ELF-1 (cell line): ENCODE measurements at regions not wholly inside any gene's neighbourhood (a gene's known extent, or its start where the extent isn't known, plus 50 kb on each side); places are given as distances from the start of the nearest gene placed in this dataset.

Source experiments
- DNase-seq: peaks from one replicate; pipeline ENCODE4 v3.0.0-alpha.2; 2016; ENCODE audit warnings: low read depth, low spot score

DNA sequence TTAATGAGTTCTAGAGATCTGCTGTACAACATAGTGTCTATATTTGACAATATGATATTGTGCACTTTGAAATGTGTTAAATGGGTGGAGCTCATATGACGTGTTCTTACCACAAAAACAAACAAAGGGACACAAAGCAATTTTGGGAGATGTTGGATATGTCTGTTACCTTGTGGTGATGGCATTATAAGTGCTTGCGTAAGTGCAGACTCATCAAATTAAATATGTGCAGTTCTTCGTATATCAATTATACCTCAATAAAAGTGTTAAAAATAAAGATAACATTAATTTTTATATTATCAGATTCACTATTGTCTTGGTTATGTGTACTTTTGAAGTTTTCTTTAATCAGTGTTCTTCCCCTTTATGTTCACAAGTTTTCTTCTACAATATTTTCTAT, 372.9 kb upstream of the COBL start:
- DNase-seq = no peak

GRCh38 chr7:51685794-51686193, 369.2 kb upstream of the COBL start:
- no peak for DNase-seq

DNA sequence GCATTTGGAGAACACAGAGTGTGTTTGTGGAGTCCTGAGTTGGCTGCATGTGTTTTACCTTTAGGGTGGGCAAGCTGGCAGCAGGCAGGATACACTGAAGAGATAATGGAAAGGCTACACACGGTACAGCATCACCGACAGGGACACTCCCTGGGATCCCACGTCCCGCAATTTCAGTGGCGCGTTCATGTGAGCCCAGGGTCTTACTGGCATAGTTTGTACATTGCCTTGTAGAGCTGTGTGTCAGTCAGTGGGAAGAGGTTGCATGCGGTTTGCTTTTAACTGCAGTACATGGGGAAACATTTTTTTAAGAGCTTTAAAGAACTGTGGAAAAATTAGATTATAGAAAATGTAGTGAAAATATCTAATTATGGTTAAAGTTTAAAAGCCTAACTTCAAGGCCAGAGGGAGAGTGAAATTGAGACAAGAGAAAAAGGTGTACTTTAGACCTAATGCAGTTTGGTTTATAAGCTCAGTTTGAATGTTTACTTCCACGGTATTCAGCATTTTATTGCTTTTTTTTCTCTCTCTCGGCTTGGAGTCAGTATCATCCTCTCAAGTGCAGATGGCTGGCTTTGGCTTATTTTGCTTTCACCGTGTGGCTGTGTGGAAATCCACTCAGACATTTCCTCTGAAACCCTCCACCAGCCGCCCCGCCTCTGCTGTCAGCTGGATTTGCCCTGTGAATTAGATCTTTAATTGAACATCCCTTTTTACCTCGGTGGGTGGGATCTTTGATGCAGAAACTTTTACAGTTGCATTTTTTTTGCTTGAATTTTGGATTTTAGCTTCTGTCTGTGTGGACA, 364.2 kb upstream of the COBL start:
- no peak for DNase-seq

- no peak for DNase-seq
Measured at GRCh38 chr7:51679358-51679757, 362.7 kb upstream of the COBL start.

DNA sequence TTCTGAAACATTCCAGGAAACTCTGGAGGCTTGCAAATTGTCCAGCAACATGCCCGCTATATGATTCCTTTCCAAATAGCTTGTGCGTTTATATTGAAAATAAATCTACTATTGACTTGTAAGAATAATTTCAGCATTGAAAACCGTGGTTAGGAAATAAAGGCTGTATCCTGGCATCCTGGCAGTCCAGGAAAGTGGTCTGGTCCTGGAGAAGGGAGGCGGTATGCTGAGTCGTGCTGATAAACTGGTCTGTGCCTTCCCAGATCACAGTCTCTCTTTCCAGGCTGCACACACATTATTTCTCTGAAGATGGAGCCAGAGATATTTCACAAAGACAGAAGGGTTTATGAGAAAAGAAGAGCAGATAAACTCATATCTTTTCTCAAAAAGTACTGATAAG, 350.1 kb upstream of the COBL start:
- DNase-seq = no peak

GRCh38 chr7:51666266-51666665, 349.7 kb upstream of the COBL start:
- DNase-seq = peak; percentile 2

DNA sequence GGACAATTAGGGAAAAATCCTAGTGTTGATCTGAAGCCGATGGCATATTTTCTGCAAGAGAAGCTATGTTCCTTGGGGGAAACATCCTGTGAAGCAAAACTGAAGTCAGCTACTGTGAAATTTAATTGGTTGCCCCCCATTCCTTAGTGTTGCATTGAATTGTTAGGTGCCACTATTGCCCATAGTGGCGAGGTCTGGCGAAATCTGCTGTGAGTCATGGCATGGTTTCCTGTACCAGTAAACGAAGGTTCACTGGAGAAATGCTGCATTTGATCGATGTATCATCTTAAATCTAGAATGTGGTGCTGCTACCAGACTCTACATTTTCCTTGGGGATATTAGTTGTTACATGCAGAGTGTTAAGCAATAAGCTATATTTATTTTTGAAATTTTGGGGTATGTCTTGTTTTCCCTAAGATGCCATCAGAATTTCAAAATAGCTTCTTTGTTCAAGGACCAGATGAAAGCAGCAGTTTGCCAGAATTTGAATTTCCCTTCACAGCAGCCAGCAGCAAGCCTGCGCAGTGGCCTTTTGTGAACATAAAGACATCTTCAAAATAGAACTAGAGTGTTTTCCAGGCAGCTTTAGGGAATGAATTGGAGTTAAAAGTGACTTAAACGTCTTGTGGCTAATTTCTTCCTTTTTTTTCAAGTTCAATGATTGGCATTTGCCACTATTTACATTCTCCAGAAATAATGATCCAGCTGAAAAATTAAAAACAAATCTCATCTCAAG, 348.6 kb upstream of the COBL start:
- DNase-seq = no peak

- DNase-seq = no peak
Measured at GRCh38 chr7:51660516-51660915, 343.9 kb upstream of the COBL start.

DNA sequence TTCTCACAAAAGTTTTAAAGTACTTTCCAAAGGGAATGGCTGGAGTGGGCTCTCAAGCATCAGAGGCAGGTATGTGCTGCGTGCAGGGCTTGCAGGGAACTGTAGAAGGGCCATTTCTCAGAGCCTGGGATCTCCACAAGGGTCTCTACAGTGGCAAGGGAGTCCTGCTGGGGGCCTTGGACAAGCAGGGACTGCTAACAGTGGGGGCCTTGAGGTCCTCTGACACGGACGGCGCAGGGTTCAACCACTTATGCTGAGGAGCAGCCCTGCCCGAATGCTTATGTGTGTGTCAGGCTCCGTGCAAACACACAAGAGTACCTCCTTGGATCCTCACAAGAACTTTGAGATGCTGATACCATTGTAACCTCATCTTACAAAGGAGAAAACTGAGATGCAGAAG, 342.1 kb upstream of the COBL start:
- no peak for DNase-seq

GRCh38 chr7:51647931-51648351, 331.3 kb upstream of the COBL start:
- peak; percentile 31 for DNase-seq

DNA sequence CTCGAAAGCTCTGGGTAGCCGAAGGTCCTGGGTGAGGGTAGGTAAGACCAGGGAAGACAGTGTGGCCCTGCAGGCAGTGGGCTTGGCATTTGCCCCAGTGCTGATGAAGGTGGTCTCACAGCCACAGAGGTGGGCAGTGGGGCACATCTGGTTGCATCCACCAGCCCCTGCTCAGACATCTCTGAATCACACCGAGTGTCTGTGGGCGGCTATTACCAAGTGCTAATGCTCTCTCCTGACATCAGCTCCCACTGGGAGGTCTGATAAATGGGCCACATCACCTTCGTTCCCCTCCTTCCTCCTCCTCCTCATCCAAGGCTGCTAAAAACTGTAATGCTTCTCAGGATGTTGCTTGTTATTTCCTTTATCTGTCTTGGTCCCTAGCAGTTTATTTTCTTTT, 330.9 kb upstream of the COBL start:
- DNase-seq = no peak

- no peak for DNase-seq
Measured at GRCh38 chr7:51645702-51646298, 329.2 kb upstream of the COBL start.

GRCh38 chr7:51645255-51645654, 328.6 kb upstream of the COBL start:
- DNase-seq = peak; percentile 53

GRCh38 chr7:51644216-51644615, 327.6 kb upstream of the COBL start:
- DNase-seq = no peak

DNA sequence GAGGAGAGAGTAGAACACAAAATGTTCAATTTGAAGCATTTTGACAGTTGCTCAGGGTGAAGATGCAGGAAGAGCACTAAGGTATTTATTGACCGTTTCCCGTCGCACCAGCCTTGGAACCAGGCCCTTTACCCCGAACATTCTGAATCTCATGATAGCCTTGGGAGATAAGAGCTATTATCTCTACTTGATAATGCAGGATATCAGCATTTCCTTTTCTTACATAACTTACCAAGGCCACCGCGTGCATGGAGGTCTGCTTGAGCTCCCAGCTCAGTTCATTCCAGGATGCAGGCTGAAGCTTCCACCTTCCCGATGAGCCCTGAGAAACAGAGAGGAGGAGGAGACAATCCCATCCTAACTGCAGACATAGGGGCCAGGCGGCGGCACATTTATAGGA, 324.2 kb upstream of the COBL start:
- no peak for DNase-seq

DNA sequence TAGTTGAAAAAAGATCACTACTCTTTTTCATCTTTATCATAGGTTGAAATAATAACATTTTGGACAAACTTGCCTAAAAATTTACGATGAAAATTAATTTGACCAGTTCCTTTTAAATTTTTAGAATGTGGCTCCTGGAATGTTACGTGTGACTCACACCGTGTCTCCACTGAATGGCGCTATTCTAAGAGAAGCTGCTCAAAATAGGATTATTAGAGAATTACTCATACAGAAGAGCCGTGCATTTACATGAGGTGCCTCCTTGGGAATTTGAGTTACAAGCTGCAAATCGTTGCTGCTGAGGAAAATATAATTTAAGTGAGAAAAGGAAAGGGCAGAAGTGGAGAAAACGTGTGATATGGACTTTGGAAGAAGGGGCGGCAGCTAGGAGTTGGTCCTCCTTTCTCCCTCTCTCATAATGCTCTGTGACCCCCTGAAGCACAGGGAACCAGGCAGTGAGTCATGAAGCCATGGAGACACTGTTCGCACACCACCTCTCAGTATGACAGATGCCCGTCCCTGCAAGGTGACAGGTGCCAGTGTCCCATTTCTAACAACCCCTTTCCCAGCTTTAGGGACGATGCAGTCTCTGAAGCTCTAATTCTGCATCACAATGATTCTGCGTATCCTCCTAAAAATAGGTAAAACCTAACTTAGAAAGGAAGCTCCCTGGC, 323.2 kb upstream of the COBL start:
- no peak for DNase-seq

DNA sequence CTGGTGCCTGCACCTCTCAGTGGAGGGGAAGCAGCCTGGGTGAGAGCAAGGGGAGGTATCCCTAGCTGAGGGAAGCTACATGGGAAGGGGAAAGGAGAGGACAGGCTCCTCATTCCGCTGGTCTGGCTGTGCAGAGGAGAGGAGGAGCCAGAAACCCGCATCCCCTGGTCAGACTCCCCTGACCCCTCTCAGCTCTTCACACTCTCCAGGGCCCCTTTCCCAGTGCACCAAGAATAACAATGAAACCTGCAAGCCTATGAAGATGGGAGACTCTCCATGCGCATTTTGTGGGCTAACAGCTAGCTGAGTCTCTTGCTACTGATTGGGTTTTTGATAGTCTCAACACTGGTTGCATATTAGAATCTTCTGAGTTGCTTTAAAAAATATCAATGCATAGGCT, 319.9 kb upstream of the COBL start:
- no peak for DNase-seq

- DNase-seq = no peak
Measured at GRCh38 chr7:51635775-51636174, 319.2 kb upstream of the COBL start.

DNA sequence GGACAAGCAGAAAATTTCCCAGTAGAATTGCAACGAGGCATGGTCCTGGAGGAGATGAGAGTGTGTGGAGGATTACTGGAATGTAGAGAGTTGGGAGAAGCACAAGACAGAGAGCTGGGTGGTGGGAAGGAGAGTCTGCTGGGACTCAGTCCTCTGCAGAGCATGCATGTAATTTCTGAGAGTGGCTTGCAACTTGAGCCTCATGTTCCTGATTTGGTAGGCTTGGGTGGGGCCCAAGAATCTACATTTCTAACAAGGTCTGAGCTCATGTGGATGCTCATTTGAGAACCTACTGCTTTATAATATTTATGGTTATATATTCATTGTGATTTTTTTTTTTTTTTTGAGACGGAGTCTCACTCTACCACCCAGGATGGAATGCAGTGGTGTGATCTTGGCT, 317.9 kb upstream of the COBL start:
- DNase-seq = no peak

DNA sequence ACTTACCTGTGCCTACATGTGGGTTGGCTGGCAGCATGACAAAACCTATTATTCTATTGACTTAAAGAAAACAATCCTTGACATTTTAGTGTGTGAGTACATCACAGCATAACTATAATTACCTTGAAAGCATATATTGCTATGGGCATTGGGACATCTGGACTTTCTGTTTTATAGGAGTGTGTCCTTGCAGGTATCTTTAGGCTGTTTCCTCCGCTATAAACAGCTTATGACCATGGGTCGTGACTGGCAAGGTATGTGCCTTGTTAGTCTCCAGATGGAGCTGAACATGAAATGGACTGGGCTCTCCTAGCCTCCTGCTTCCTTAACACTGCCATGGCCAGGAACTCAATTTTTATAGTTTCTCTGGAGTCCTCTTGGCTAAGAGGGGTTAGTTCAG, 317.4 kb upstream of the COBL start:
- DNase-seq = no peak

- DNase-seq = no peak
Measured at GRCh38 chr7:51633596-51633995, 317.0 kb upstream of the COBL start.

DNA sequence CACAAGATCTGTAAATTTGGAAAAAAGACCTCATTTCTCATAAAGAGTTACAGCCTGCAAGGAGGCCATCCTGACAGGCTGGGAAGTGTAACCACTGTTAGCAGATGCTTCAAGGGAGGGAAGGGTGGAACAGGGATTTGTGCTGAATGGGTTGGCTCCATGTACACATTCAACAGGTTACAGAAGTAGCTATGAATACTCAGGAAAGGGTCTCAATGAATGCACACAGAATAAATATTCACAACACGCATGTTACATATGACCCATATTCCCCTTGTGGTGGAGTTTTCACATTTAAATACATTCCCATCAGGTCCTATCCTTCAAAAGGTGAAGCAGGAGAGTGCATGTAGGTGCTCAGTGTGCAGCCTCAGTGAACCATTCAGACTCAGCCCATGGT, 316.4 kb upstream of the COBL start:
- no peak for DNase-seq
